B cell (primary cell): ENCODE measurements at regions not wholly inside any gene's neighbourhood (a gene's known extent, or its start where the extent isn't known, plus 50 kb on each side); places are given as distances from the start of the nearest gene placed in this dataset.

ENCODE experiments used
- ATAC-seq: fragments of 200-7000 bp; cut with Tn5 transposase; one replicate; pipeline ENCODE4 v1.10.0; 2021; ENCODE audit warnings: low read depth, mild to moderate bottlenecking, moderate number of reproducible peaks, moderate library complexity
- CTCF ChIA-PET: fragments of 350-600 bp; sonication (Branson Sonifier 250); formaldehyde crosslinking; loops from one replicate; lab custom pipeline; 2021; ENCODE audit warnings: antibody characterized with exemption, inconsistent platforms; lab: Charles Lee
- POLR2A ChIA-PET: fragments of 350-600 bp; sonication (Branson Sonifier 250); formaldehyde crosslinking; loops from one replicate; lab custom pipeline; 2021; ENCODE audit warnings: antibody characterized with exemption; lab: Charles Lee
- DNase-seq: peaks from one replicate; pipeline ENCODE4 v3.0.0; 2013
- H2AFZ ChIP-seq: 2 replicates; pipeline ENCODE4 v1.6.1; 2012; ENCODE audit warnings: mild to moderate bottlenecking, low read depth, low read length; ENCODE audit not compliant: insufficient read depth, poor library complexity, severe bottlenecking
- H3K27ac ChIP-seq, 2 donors: 1 replicate in 1 of 2; 2 replicates in 1 of 2; pipeline ENCODE4 v1.5.1; 2012 to 2013; ENCODE audit warnings: low read length in 2 of 2, mild to moderate bottlenecking in 2 of 2, moderate library complexity in 1 of 2
- H3K27me3 ChIP-seq, 4 experiments: fragments of 200-600 bp in 1 of 4; sonication (generic) in 1 of 4; replicated peaks in 1 of 4; 1 replicate in 2 of 4; 2 replicates in 2 of 4; pipeline versions ENCODE4 v1.6.1 to v1.7.0; 2013 to 2016; ENCODE audit warnings: low read length in 3 of 4, mild to moderate bottlenecking in 2 of 4, mixed read lengths in 1 of 4, moderate library complexity in 1 of 4; ENCODE audit not compliant: insufficient read depth in 4 of 4, control insufficient read depth in 3 of 4; ENCODE audit errors: control extremely low read depth in 1 of 4
- H3K36me3 ChIP-seq, 2 experiments: replicated peaks in 1 of 2; 1 replicate in 1 of 2; 2 replicates in 1 of 2; pipeline versions ENCODE4 v1.6.1 to v1.7.1; 2013; ENCODE audit warnings: low read length in 1 of 2; ENCODE audit not compliant: insufficient read depth in 2 of 2, control insufficient read depth in 1 of 2; ENCODE audit errors: control extremely low read depth in 1 of 2, extremely low read depth in 1 of 2
- H3K4me1 ChIP-seq, 2 donors: fragments of 200-600 bp in 1 of 2; sonication (generic) in 1 of 2; 1 replicate in 1 of 2; 2 replicates in 1 of 2; pipeline versions ENCODE4 v1.5.1 to v1.6.1; 2013 to 2017; ENCODE audit warnings: low read length in 2 of 2; ENCODE audit not compliant: control insufficient read depth in 2 of 2, insufficient read depth in 2 of 2
- H3K4me2 ChIP-seq: replicated peaks from 2 replicates; pipeline ENCODE3; 2012; ENCODE audit warnings: mild to moderate bottlenecking, low read depth, low read length; ENCODE audit not compliant: poor library complexity, severe bottlenecking
- H3K4me3 ChIP-seq, 5 experiments: fragments of 200-600 bp in 1 of 5; sonication (generic) in 1 of 5; 1 replicate in 3 of 5; 2 replicates in 2 of 5; pipeline versions ENCODE4 v1.5.1 to v1.7.0; 2011 to 2016; ENCODE audit warnings: low read length in 4 of 5, mild to moderate bottlenecking in 4 of 5, low read depth in 2 of 5, control low read depth in 1 of 5, moderate library complexity in 1 of 5; ENCODE audit not compliant: insufficient read depth in 1 of 5; ENCODE audit errors: control extremely low read depth in 1 of 5, extremely low read depth in 1 of 5
- H3K79me2 ChIP-seq: fragments of 200-600 bp; sonication (generic); one replicate; pipeline ENCODE4 v1.6.0; 2016; ENCODE audit warnings: low read length; ENCODE audit not compliant: control insufficient read depth, insufficient read depth
- H3K9ac ChIP-seq: fragments of 200-600 bp; sonication (generic); 2 replicates; pipeline ENCODE4 v1.6.1; 2017; ENCODE audit warnings: mild to moderate bottlenecking, low read length, moderate library complexity
- H3K9me3 ChIP-seq, 3 donors: one replicate each; pipeline versions ENCODE4 v1.6.1 to v1.7.1; 2013; ENCODE audit warnings: low read length in 2 of 3; ENCODE audit not compliant: control insufficient read depth in 2 of 3, insufficient read depth in 1 of 3; ENCODE audit errors: control extremely low read depth in 1 of 3
- H4K20me1 ChIP-seq: 2 replicates; pipeline ENCODE4 v1.6.0; 2012; ENCODE audit warnings: mild to moderate bottlenecking, low read length; ENCODE audit not compliant: insufficient read depth, control insufficient read depth, poor library complexity, severe bottlenecking
- H3K27ac Mint-ChIP-seq: one replicate; pipeline ENCODE4 v1.8.0; 2021; ENCODE audit warnings: mixed read lengths
- H3K27me3 Mint-ChIP-seq: one replicate; pipeline ENCODE4 v1.8.0; 2021; ENCODE audit warnings: mixed read lengths
- H3K4me1 Mint-ChIP-seq: one replicate; pipeline ENCODE4 v1.8.0; 2021; ENCODE audit warnings: mixed read lengths
- H3K4me3 Mint-ChIP-seq: one replicate; pipeline ENCODE4 v1.8.0; 2021; ENCODE audit warnings: mixed read lengths
- H3K9me3 Mint-ChIP-seq: one replicate; pipeline ENCODE4 v1.8.0; 2022; ENCODE audit warnings: mixed read lengths; ENCODE audit not compliant: insufficient read depth
- CTCF ChIP-seq: fragments of 200-600 bp; IDR thresholded peaks from one replicate; pipeline ENCODE4 v1.8.0; 2022; ENCODE audit warnings: antibody characterized with exemption, mild to moderate bottlenecking
- EZH2 ChIP-seq: IDR thresholded peaks from 2 replicates; pipeline ENCODE4 v1.6.1; 2012; ENCODE audit warnings: borderline replicate concordance, low read depth, mild to moderate bottlenecking, moderate library complexity, low read length; ENCODE audit not compliant: insufficient read depth, poor library complexity, severe bottlenecking
- WGBS: methylation state at CpG from one replicate; pipeline ENCODE4 v1.1.5; 2013; ENCODE audit warnings: missing lambda C conversion rate; ENCODE audit not compliant: insufficient coverage; 5-methylcytosine and 5-hydroxymethylcytosine counted together
- intact Hi-C: fragments of 100-400 bp; cut with micrococcal nuclease; formaldehyde crosslinking; loops from one replicate; pipeline ENCODE4 v1.10.0; 2022

DNA sequence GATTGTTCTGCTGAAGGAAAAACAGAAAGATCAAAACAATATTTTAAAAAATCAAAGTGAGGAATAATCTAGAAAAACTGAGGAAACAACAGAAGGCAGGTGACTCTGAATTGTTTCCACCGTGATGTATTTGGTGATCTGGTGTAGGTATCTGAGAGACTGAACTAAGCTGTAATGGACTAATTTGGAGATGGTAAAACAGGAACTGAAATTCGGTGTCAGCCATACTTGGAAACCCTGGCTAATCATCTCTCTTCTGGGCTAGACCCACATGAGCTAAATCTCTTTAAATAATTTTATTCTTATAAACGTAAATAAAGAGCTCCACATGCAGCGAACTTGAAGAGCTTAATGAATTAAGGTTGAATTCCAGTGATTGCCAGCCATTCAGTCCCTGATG, 1226.1 kb downstream of the NCAM2 start:
- TF ChIP-seq EZH2 = no peak
- TF ChIP-seq CTCF = no peak
- Histone ChIP-seq H3K79me2 (no peaks in the 10 kb centered on the region), H4K20me1 (no peaks in the 10 kb centered on the region), H3K36me3 (no peaks in the 10 kb centered on the region), H3K4me2 (no peak overlapping the region), H3K27me3 (no peaks in the 10 kb centered on the region), H3K4me3 (no peak overlapping the region), H3K4me1 (no peaks in the 10 kb centered on the region), H3K27ac (no peak overlapping the region), H3K9me3 (no peaks in the 10 kb centered on the region), H3K9ac (no peak overlapping the region), H2AFZ (no peak overlapping the region)
- Mint-ChIP-seq H3K27me3 (no peaks in the 10 kb centered on the region), H3K9me3 (peaks cover 3% of the 10 kb centered on the region), H3K4me3 (no peak overlapping the region), H3K4me1 (peaks cover 3% of the 10 kb centered on the region), H3K27ac (no peak overlapping the region)
- no peak for ATAC-seq
- ChIA-PET POLR2A (no interaction called here), CTCF (no interaction called here)
- DNase-seq = no peak
- intact Hi-C loops = no loop called here
- no CpG with 5 or more reads among the region's 4 CpGs for WGBS

DNA sequence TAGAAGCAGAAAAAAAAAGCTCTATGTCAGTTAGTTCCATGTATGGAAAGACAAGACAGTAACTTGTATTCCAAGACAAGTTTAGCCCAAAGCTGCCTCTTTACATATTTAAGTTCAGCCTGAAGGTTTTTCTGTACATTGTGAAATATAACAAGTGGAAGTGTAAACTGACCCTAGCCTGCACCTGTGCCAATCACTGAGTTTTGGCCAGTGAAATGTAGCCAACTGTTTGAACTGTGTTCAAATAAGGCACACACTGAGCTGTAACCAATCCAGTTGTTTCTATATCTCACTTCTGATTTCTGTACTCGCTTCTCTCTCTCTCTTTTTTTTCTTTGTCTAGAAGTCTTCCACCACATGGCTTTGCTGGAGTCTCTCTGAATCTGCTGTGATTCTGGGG, 1227.1 kb downstream of the NCAM2 start:
- H3K27me3 Mint-ChIP-seq = no peaks in the 10 kb centered on the region

More for the DNA sequence above, 1227.1 kb downstream of the NCAM2 start:
- intact Hi-C loops = no loop called here
- no peaks in the 10 kb centered on the region for H3K9me3 ChIP-seq
- DNase-seq = no peak
- Mint-ChIP-seq H3K9me3 (peaks cover 3% of the 10 kb centered on the region), H3K4me1 (peaks cover 3% of the 10 kb centered on the region), H3K4me3 (no peak overlapping the region), H3K27ac (no peak overlapping the region)
- no peak overlapping the region for H3K4me3 ChIP-seq
- H3K27me3 ChIP-seq = no peaks in the 10 kb centered on the region
- H3K4me2 ChIP-seq = no peak overlapping the region
- H3K36me3 ChIP-seq = no peaks in the 10 kb centered on the region
- POLR2A ChIA-PET = no interaction called here
- CTCF ChIA-PET = no interaction called here
- TF ChIP-seq CTCF = no peak
- no CpG with 5 or more reads among the region's 1 CpG for WGBS
- H3K4me1 ChIP-seq = no peaks in the 10 kb centered on the region
- H2AFZ ChIP-seq = no peak overlapping the region
- H3K27ac ChIP-seq = no peak overlapping the region
- H3K9ac ChIP-seq = no peak overlapping the region
- no peaks in the 10 kb centered on the region for H3K79me2 ChIP-seq
- ATAC-seq = no peak
- H4K20me1 ChIP-seq = no peaks in the 10 kb centered on the region
